Suppressor macrophage treated with lipopolysaccharide for 1 hour (primary cell): ENCODE measurements at regions not wholly inside any gene's neighbourhood (a gene's known extent, or its start where the extent isn't known, plus 50 kb on each side); places are given as distances from the start of the nearest gene placed in this dataset.

Experiments used
- DNase-seq, 3 donors: peaks; one replicate each; pipeline ENCODE4 v3.0.0-alpha.2; 2020 to 2022

DNA sequence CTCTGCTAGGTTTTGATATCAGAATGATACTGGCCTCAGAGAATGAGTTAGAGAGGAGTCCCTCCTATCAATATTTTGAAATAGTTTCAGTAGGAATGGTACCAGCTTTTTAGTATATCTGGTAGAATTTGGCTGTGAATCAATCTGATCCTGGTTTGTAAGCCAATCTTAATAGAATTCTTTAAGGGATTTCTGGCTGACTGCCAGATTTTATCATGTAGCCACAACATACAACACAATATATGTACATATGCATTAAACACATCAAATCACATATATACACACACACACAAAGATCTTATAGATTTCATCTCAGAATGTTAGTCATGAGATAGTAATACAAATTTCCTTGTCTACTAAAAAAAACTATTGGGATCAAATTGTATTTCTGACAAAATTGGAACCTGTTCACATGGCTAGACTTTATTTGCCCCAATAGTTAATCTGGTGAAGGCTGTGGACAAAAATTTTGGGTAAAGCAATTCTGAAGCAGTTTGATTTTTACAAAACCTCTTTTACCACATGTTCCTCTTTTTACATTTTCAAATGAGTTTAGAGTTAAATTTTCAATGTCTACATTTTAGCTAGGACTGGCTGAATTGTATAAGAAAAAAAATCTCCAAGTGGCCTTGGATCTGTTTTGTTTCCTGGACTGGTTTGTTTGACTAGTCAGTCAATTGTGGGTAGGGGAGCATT lies 151.7 kb downstream of the FASLG start:
- DNase-seq, result no peak

DNA sequence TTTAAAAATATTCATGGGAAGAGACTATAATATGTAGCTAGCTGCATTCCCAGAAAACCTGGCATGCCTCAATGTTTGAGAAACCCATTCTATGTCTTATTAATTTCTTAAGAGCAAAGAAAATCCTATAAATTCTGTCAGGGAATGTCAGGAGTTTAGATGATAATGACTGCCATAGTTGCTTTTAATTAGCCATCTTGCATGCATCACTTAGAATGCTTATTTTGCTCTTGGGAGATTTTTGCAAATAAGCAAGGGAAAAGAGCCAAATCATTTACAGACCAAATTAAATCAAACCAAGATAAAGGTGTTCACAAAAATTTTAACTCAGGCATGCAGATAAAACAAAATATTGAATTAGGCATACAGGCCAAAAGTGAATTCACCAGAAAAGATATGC lies 152.8 kb downstream of the FASLG start:
- no peak for DNase-seq

DNA sequence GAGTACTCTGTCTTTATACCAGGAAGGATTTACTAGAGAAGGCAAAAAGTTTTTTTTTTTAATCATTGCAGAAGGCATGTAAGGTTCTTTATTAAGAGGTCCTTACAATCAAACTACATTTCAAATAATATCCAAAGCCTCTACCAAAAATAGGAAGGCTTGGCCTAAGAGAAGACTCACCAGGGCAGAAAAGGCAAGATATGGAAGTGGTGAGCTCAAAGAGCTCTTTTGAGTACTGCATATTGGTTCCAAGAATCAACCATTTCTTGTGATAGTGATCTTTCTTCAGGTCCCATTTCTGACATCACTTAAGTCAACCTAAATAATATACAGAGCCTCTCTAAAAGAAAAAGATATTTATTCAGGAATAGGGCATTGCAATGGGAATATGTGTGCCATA lies 153.2 kb downstream of the FASLG start:
- no peak for DNase-seq

DNA sequence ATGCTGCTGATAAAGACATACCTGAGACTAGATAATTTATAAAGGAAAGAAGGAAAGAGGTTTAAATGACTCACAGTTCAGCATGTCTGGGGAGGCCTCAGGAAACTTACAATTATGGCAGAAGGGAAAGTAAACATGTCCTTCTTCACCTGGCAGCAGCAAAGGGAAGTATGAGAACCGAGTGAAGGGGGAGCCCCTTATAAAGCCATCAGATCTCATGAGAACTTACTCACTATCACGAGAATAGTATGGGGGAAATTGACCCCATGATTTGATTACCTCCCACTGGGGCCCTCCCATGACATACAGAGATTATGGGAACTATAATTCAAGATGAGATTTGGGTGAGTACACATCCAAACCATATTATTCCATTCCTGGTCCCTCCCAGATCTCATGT lies 154.4 kb downstream of the FASLG start:
- peak in 1 of 3 donors; percentile 36 for DNase-seq

DNA sequence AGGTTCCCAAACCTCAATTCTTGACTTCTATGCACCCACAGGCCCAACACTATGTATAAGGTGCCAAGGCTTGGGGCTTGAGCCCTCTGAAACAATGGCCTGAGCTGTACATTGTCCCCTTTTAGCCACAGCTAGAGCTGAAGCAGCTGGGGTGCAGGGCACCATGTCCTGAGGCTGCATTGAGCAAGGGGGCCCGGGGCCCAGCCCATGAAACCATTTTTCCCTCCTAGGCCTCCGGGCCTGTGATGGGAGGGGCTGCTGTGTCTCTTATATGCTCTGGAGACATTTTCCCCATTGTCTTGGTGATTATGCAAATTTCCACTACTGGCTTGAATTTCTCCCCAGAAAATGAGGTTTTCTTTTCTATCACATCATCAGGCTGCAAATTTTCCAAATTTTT lies 155.5 kb downstream of the FASLG start:
- no peak for DNase-seq

DNA sequence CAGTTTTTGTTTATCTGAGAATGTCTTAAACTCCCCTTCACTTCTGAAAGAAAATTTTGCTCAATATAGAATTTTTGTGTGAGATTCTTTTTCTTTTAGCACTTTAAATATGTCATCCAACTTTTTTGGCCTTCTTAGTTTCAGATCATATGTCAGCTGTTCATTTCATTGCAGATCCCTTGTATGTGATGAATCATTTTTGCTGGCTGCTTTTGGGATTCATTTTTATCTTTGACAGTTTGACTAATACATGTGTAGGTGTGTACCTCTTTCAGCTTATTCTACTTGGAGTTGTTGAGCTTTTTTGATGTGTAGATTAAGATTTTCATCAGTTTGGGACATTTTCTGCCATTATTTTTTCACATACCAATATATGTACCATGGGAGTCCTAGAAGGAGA lies 156.8 kb downstream of the FASLG start:
- peak in 2 of 3 donors; percentile 48 to 49 for DNase-seq

DNA sequence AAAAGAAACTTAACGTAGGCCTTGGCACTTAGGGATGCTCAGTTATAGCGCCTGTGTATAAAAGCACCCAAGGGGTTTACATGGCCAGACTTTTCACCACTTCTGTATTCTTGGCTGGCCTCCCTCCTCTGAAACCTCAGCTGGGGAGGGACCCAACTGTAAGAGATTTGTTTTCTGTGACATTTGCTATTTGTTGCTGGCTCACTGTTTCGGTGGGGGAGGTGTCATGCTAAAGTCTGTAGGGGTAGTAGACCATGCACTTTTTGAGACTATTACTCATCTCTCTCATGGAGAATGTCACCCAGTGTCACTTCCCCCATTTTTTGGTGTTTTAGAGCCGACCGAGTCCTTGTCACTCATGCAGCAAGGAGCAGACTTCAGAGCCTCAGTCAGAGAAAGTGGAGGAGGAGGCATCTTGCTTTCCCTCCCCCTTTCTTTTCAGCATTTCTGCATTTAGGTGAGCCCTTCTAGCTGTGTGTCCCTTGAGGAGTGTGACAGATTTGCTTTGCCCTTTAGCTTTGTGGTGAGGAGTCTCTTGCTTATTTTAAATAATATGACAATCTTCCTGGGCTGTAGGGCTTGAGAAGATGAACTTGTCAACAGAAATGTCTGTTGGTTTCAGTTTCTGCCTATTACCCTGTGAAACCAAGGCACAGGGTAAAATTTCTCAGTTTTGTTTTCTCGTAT lies 160.1 kb downstream of the FASLG start:
- DNase-seq, result peak; percentile 76 to 89 (median 87)

DNA sequence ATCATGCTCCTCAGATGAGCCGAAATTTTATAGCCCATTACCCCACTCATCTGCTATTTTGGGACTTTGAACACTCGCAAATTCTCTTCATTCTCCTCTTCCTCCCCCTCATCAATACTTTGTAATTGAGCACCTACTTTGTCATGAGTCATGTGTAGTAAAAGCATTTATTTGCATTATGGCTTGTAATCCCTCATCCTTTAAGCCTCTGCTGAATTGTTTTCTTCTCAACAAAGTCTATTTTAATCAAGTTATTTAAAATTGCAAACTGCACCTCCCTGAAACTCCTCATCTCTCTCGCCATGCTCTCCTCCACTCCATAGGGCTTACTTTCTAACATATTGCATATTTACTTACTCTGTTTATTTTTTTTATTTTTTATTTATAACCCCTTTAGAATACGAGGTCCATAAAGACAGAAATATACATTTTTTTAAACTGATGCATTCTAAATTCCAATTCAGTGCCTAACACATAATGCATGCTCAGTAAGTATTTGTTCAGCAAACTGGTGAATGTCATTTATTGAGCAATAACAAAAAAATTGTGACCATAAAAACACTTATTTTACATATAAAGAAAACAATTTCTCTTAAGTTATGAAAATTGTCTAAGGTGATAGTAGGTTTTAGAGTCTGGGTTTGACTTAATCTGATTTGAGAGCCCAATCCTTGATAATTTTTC lies 161.7 kb downstream of the FASLG start:
- DNase-seq, result no peak

DNA sequence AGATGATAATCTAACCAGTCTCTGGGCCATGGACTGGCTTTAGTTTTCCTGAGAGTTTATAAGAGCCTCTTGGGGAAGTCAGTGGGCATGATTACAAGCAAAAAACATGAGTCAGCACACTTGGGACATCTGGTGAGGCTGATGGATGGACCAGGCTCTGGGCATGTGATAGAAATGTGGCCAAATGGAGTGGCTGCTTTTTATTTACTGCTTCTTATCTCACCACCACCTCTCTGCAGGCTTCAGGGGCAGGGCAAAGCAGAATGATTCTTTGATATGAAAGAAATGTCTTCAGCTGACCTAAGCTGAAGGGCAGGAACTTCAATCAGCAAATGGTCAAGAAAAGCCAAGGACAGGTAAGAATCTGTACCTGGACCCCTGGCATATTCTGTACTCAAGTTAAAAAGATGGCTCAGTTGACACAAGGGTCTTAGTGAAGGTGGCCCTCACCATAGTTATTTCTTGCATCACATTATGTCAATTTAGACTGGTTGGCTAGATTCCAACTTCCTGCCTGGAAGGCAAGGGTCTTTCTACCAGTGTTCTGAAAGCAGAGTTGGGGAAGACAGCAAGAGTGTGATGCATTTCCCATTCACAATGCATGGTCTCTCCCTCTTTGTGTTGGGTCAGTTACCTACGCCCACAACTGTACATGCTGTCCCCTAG lies 162.8 kb downstream of the FASLG start:
- DNase-seq, result peak; percentile 60 to 73 (median 70)

DNA sequence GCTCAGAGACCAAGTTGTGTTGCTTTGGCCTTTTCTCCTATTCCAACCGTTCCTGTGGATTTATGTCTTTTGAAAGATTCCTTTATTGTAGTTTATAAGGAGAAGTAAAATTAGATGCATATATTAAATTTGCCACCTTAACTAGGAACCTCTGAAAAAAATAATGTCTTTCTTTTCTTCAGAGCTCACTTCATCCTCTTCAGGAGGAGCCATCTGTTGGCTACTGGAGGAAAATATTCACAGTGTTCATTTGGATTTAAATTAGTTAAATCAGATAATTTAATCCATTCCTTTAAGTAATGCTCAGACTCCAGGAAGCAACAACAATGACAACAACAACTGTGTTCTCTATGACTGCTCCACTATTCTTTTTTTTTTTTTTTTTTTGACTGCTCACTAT lies 164.0 kb downstream of the FASLG start:
- peak in 1 of 3 donors; percentile 56 for DNase-seq

DNA sequence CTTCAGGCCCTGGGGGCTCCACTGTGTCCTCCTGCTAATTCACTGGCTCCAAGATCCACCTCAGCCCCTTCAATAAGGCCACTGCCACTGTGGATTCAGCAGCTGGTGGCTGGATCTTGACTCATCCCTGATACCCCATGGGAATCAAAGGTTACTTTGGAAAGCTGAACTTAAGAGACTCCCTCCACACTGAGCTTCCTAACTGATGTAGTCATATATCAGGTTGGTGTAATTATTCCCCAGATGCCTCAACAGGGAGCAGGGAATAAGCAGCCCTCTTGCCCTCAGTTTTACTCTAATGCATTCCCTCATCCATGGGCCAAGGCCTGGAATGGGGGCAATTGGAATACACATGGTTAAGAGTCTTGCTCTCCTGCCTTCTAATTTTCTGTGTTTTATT lies 164.6 kb downstream of the FASLG start:
- DNase-seq, result no peak

DNA sequence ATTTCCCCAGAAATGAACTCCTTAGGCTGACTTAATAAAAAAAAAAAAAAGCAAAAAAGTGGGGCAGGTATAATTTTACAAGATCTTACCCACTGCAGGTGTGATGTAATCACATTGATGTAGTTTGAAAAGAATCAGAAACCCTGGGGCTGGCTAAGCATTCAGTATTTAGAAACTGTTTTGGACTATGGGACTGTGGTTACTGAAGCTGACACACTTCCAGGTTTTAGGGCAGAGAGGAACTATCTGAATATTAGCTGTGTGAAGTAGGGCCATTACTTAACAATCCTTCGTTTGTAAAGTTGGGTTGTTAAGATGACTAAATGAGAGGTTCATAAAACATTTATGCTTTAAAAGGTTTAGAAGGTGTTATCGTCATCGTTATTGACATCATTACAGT lies 165.3 kb downstream of the FASLG start:
- DNase-seq, result peak; percentile 53 to 73 (median 58)

DNA sequence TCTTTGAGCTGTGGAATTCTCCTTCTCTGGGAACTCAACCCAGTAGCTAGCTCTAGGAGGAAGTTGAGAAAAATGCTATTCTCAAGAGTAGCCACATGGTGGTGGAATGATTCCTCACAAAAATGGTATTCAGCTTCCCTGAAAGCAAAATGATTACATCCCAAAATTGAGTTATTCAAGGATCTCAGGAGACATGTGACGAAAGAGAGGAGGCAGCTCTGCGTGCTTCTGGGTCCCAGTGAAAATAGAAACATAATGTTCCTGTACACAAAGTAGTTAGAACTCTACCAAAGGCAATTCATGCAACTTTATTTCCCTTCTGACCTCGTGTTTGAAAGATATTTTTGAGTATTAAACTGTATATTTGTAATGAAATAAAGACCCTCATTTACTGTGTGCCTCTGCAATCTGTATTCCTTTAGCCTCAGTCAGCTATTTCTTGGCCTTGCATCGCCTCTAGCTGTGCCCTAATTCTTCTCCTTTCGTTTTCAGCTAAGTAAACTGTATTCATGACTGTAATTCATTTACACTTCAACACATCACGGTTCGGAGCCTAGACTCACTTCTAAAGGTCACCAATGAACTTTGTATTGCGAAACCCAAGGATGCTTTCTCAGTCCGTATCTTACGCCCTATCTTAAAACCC lies 167.3 kb downstream of the FASLG start:
- DNase-seq, result peak; percentile 55 to 76 (median 73)

DNA sequence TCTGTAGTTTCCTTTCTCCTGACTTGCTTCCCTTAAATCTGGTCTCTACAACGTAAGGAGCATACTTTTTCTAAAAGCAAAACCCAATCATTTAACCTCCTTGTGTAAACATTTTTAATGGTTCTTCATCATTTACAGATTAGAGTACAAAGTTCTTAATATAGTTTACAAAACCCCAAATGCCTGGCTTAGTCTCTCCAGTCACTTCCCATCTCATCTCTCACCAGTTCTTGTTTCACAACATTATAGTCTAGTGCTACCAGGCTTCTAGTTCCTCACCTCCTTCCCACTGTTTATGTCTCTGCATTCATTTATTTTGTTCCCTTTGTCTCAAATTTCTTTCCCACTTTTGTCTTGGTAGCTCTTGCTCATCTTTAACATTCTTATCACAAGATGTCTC lies 168.4 kb downstream of the FASLG start:
- peak in 2 of 3 donors; percentile 15 to 43 for DNase-seq

DNA sequence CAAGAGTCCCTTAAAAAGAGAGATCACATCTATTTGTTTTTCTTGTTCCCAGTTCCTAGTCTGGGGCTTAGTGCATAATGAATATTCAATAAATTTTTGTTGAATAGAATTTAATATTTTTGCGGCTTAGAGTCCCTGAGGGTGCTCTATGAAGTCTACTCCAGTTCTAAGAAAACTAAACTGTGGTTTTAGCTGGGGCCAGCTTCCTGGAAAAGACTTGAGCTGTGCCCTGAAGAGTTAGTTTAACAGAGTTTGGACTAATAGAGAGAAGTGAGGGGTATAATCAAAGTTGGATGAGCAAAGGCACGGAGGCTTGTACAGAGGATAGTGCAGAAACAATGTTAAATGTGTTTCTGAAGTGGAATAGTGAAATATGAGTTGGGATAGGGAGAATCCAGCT lies 168.9 kb downstream of the FASLG start:
- DNase-seq, result no peak

DNA sequence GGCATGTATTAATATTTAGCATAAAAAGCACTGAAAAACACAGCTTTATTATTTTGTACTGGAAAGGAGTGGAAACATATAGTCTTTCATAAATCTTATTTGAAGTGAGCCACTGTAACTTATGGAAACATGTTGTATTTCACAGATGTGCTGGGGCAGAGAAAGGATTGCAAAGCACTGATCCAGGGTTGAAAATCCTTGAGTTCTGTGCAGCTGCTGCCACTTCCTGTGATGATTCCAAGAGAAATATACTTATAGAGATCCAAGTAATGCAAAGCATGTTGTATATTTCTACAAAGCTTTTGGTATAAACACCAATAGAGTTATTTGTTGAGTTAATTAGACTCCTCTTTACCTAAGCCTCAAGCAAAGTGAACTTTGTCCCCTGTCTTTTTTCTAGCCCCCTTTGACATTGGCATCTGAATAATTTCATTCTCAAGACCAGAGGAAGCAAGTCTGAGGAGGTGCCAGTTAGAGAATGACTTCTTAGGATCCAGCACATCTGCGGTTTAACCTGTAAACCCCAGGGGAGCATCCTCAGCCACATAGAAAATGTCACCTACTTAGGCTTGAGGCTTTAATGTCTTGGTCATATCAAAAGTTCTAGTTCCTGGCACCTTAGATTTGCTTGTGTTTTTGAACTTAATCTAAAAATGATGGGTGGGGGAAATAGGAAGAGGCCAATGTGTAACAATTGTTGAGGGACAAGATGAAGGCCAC lies 173.3 kb downstream of the FASLG start:
- DNase-seq, result no peak

DNA sequence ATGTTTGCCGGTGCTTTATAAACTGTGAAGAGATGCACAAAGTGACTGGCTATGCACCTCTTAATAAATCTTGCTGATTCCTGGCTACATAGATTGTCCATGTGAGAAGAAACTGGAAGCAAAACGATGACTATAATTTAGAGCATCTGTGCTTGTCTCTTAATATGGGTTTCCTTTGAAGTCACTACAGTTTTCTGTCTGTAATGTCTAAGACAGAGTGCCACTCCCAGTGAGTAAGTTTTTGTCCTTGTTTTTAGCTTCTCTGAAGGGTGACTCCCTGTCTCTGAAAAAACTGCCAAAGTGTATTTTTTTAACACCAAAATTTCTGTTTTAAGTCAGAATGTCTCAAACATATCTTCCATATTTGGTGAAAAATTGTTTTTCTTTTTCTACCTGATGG lies 175.1 kb downstream of the FASLG start:
- no peak for DNase-seq

DNA sequence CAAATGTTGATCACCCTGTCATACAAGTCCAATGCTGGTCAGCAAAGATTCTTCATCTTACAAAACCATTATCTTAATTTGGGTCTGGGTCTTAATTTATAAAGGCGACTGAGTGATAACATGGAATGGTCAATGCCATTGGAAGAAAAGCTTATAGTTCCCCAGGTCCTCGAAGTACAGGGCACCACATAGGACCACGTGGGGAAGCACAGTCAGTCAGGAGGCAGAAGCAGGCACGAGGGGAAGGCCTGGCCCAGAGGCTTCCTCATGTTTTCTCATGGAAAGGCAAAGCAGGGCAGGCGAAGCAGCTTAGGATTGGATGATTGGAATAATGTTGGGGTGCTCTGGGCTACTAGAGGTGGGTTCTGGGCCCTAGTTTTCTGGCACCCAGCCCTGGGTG lies 175.7 kb downstream of the FASLG start:
- DNase-seq, result no peak

DNA sequence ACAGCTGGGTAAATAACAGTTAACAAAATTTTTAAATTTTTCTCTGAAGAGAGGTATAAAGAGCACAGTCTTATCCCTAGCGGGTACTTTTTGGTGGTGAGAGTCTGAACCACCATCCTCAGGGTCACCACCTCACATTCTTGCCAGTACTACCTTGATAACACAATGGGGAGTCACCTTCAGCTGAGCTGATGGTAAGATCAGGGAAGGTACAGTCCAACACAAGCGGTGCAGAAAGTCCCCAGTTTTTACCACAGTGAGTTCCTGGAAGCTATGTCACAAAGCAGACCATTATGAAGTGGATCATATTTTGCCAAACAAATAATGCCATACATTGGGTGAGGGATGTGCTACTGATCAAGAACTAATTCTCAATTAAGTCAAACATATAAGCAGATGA lies 176.9 kb downstream of the FASLG start:
- no peak for DNase-seq

DNA sequence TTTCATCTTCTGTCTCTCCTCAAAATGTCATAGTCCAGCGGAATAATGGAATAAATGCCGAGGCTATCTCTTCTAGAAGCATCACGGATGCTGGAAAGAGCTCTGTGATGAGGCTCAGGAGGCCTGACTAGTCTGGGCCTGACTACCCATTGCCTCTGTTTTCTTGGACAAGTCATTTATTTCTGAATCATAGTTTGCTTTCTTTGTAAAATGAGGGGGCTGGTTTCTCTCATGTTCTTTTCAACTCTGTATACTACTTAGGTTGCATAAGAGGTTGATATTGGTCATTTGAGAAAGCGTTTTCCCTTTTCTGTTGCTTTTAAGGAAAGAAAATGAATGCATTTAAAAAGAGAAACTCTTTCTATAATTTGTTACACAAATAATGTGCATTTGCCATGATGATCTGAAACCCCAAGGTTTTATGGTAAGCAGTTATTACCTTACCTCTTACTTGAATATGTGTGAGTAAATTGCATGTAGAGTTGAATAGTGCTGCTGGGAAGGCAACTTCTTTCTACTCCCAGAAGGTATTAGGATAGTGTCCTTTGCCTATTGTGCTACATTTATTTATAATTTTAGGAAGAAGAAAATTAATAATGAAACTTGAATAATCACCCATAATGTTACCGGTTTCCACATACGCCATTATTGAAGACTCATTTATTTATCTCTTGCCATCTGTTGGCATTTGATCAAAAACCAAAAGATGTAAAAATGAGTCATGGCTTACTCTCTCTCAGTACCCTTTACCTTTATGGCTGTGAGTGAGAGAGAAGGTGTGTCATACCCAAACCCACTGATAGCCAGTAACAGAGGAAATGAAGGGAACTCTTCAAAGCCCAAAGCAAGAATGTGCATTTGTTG lies 179.1 kb downstream of the FASLG start:
- DNase-seq, result peak in 1 of 3 donors; percentile 39

DNA sequence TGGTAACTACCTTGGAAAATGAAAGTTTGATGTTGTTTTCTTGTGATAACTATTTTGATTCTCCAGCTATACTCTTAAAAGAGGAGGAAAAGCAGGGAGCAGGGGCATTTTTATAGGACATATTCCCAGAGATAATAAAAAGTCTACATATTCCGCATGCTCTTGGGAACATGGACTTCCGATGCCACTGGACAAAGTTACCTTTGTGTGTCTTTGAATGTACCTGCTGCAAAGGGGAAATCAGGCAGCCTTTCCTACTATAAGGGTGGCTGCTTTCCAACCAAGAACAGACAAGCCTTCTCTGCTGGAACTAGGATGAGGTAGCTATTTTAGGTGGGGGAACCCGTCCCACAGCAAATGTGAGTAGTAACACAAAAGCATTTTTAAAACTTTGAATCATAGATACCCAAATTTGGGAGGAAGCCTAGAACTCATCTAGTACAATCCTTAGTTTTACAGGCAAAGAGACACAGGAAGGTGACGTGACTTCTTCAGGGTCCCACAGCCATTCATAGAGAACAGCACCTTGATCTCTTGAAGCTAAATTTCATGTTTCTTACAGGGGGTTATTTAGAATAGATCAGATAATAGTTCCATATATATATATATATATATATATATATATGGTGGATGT lies 179.9 kb downstream of the FASLG start:
- no peak for DNase-seq
